ENCODE measurements at regions not wholly inside any gene's neighbourhood (a gene's known extent, or its start where the extent isn't known, plus 50 kb on each side); places are given as distances from the start of the nearest gene placed in this dataset.

- TF ChIP-seq SIN3A (IDR thresholded peaks at IDR 0.05; ENCODE audit: borderline replicate concordance, insufficient read depth, low read depth, low read length) (no peak), POLR2AphosphoS5 (IDR thresholded peaks at IDR 0.05; ENCODE audit: low read depth, low read length) (no peak), CTCF (IDR thresholded peaks at IDR 0.05) (no peak), TCF7L2 (IDR thresholded peaks at IDR 0.05; ENCODE audit: low read depth, low read length) (no peak)
Measured at GRCh38 chr2:180325416-180326120, 318.5 kb upstream of the CWC22 start.
